ENCODE measurements at regions not wholly inside any gene's neighbourhood (a gene's known extent, or its start where the extent isn't known, plus 50 kb on each side); places are given as distances from the start of the nearest gene placed in this dataset.

DNA sequence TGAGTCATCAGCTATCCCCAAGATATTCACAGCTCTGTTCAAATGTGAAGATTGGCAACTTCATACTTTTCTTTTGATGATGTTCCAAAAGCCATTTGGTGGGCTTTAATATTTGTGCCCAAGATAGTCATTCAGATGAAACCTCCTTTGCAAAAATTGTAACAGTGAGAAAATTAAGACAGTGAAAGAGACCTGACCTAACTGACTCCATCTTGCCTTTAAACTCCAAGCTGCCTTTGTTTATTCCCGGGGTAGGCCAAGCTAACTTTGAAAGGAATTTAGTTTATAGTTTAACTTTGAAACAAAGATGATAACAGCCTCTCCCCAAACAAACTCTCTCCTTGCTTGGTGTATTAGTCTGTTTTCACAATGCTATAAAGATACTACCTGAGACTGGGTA lies 221.1 kb downstream of the KTN1 start:
- TF ChIP-seq, protein P1, sequence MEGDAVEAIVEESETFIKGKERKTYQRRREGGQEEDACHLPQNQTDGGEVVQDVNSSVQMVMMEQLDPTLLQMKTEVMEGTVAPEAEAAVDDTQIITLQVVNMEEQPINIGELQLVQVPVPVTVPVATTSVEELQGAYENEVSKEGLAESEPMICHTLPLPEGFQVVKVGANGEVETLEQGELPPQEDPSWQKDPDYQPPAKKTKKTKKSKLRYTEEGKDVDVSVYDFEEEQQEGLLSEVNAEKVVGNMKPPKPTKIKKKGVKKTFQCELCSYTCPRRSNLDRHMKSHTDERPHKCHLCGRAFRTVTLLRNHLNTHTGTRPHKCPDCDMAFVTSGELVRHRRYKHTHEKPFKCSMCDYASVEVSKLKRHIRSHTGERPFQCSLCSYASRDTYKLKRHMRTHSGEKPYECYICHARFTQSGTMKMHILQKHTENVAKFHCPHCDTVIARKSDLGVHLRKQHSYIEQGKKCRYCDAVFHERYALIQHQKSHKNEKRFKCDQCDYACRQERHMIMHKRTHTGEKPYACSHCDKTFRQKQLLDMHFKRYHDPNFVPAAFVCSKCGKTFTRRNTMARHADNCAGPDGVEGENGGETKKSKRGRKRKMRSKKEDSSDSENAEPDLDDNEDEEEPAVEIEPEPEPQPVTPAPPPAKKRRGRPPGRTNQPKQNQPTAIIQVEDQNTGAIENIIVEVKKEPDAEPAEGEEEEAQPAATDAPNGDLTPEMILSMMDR (conservative IDR thresholded peaks at IDR 0.05 in 1 of 2, IDR thresholded peaks at IDR 0.05 in 1 of 2; ENCODE audit: low read depth in 1 of 2, low read length in 2 of 2) = no peak
- no peak for TF ChIP-seq EZH2 (IDR thresholded peaks at IDR 0.05; ENCODE audit: low read length, missing control alignments)
